Gastroesophageal sphincter (tissue), 3 donors: ENCODE measurements at regions not wholly inside any gene's neighbourhood (a gene's known extent, or its start where the extent isn't known, plus 50 kb on each side); places are given as distances from the start of the nearest gene placed in this dataset.

Experiments used
- POLR2A ChIP-seq, 2 donors: fragments of 450-650 bp; IDR thresholded peaks; one replicate each; pipeline ENCODE4 v1.6.1; 2017; ENCODE audit warnings: antibody characterized with exemption in 2 of 2, mild to moderate bottlenecking in 2 of 2, moderate library complexity in 1 of 2
- POLR2AphosphoS5 ChIP-seq: sonication (generic); formaldehyde crosslinking; IDR thresholded peaks from one replicate; pipeline ENCODE4 v1.6.1; 2017; ENCODE audit warnings: antibody characterized with exemption
- TF ChIP-seq, protein P1 (sequence below), 4 experiments: fragments of 200-600 bp in 2 of 4; fragments of 450-650 bp in 2 of 4; sonication (generic) in 1 of 4; IDR thresholded peaks; one replicate each; pipeline ENCODE4 v1.5.1; 2017 to 2019; ENCODE audit warnings: antibody characterized with exemption in 4 of 4, mild to moderate bottlenecking in 2 of 4, moderate library complexity in 2 of 4

- TF ChIP-seq POLR2A (IDR thresholded peaks at IDR 0.05) (no peak), POLR2AphosphoS5 (no peak)
- TF ChIP-seq, protein P1, sequence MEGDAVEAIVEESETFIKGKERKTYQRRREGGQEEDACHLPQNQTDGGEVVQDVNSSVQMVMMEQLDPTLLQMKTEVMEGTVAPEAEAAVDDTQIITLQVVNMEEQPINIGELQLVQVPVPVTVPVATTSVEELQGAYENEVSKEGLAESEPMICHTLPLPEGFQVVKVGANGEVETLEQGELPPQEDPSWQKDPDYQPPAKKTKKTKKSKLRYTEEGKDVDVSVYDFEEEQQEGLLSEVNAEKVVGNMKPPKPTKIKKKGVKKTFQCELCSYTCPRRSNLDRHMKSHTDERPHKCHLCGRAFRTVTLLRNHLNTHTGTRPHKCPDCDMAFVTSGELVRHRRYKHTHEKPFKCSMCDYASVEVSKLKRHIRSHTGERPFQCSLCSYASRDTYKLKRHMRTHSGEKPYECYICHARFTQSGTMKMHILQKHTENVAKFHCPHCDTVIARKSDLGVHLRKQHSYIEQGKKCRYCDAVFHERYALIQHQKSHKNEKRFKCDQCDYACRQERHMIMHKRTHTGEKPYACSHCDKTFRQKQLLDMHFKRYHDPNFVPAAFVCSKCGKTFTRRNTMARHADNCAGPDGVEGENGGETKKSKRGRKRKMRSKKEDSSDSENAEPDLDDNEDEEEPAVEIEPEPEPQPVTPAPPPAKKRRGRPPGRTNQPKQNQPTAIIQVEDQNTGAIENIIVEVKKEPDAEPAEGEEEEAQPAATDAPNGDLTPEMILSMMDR (IDR thresholded peaks at IDR 0.05), result no peak
Measured at GRCh38 chr10:88120599-88121333, 257.3 kb downstream of the PTEN start.
